HG03103 (cell line): ENCODE measurements at regions not wholly inside any gene's neighbourhood (a gene's known extent, or its start where the extent isn't known, plus 50 kb on each side); places are given as distances from the start of the nearest gene placed in this dataset.
"Not testable (repeated sequence)": the region's sequence is repeated elsewhere in the genome, so short reads cannot be mapped to it uniquely, and the experiment has no call there.

ENCODE experiments used
- ATAC-seq: cut with Tn5 transposase; IDR thresholded peaks from one replicate; pipeline ENCODE4 v1.9.1; 2021; ENCODE audit warnings: low read depth; ENCODE audit not compliant: unreplicated experiment

DNA sequence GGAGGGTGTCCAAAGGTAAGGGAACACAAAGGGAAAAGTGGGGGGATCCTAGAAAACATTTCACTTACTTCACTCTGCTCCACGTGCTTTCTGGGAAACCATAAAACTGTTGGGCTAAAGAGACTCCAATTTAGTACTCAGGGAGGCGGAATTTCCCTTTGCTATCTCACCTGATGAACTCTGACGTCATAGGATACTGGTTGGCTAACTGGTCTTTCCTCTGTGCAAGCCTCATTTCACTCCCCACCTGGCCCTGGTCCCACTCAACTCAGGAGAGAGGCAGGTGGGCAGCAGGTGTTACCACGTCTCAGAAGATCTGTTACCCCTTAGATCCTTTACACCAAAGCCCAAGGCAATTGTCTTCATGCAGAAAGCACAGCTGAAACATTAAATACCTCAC lies 51.8 kb upstream of the PMAIP1 start:
- ATAC-seq: no peak

DNA sequence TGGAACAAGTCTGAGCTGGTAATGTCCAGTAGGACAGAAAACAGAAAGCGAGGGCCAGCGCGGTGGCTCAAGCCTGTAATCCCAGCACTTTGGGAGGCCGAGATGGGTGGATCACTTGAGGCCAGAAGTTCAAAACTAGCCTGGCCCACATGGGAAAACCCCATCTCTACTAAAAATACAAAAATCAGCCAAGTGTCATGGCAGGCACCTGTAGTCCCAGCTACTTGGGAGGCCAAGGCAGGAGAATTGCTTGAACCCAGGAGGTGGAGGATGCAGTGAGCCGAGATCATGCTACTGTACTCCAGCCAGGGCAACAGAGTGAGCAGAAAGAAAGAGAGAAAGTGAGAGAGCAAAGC lies 52.3 kb upstream of the PMAIP1 start:
- not testable (repeated sequence) for ATAC-seq

DNA sequence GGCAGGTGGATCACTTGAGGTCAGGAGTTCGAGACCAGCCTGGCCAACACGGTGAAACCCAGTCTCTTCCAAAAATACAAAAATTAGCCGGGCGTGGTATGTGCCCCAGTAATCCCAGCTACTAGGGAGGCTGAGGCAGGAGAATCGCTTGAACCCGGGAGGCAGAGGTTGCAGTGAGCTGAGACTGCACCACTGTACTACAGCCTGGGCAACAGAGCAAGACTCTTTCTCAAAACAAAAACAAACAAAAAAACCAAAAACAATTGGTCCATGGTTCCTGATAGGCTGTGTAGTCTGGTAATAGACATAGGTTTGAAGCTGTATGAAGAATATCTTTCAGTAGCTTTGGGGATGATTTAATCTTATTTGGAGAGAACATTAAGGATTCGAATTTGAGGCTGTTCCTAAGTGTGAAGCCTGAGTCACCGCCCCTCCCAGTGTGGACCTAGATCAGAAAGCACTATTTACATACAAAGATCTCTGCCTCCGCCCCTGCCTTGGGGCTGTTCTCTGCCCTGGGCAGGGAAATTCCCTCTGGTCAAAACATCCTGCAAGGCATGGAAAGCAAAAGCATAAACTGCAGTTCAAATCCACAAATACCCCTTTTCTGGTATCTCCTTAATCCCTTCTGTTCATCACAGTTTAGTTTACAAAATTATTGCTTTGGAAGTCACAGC lies 52.8 kb upstream of the PMAIP1 start:
- ATAC-seq: peak; percentile 94

DNA sequence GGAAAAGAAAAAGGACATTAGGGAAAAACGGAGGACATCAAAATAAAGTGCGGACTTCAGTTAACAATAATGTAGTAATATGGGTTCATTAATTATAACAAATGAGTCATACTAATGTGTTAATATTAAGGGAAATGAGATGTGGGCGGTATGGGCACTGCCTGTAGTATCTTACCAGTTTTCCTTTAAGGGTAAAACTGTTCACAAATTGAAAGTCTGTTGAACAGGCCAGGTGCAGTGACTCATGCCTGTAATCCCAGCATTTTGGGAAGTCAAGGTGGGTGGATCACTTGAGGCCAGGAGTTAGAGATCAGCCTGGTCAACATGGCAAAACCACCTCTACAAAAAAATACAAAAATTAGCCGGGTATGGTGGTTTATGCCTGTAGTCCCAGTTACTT lies 56.8 kb upstream of the PMAIP1 start:
- no peak for ATAC-seq

DNA sequence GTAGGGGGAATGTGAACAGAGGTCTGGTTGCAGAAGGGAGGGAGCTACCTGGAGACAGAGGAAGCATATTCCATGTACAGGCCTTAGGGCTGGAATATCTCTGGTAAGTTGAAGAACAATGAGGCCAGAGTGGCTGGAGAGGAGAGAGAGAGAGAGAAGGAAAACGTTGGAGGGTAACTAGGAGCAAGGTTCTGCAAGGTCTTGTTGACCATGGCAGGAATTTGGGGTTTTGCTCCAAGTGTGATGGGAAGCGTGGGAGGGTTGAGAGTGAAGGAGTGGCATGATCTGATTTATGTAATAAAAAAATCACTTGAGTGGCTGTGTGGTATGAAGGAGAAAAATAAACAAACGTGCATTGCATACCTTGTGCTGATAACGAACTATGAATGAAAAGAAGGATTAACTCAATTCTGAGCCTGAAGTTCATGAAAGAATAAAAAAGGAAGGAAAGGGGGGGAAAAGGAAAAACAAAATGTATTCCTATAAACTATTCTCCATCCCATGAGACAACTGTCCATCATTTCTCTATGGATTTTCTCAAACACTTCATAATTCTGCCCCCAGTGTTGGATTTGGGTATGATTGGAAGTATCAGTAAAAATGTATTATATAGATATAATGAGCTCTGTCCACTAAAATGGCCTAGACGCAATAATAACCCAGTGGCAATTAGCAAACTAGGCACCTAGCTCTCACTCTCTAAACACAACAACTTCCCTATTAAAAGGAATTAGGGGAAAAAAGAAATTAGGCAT lies 59.7 kb upstream of the PMAIP1 start:
- ATAC-seq: no peak

DNA sequence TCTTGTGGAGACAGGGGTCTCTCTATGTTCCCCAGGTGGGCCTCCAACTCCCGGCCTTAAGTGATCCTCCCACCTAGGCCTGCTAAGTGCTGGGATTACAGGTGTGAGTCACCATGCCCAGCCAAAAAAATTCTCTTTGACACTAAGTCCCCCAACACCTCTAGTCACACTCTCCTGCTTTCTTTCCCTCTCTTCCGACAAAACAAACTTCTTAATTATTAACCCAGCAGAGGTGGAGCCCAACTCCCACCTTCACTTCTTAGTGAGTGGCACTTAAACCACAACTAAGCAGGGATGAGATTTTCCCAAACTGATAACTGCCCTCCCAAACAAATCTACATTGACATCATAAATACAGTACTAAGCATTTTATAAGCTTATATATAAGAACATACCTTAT lies 60.5 kb upstream of the PMAIP1 start:
- ATAC-seq: no peak

DNA sequence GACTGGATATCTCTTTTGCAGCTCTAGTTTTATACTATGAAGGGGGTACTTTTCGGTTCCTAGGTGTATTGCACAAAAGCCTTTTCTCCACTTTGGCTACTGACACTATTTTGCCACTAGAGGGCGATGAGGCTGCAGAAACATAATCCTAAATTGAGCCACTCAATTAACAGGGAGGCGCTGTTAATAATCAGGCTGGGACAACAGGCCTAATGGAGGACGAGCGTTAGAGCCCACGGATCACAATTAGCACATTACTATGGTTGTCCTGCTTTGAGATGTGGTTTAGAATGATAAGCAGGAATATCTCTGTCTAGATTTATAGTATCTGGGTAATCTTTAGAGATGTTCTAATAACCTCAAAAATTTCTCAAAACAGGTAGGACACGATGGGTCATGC lies 62.2 kb upstream of the PMAIP1 start:
- ATAC-seq: no peak

DNA sequence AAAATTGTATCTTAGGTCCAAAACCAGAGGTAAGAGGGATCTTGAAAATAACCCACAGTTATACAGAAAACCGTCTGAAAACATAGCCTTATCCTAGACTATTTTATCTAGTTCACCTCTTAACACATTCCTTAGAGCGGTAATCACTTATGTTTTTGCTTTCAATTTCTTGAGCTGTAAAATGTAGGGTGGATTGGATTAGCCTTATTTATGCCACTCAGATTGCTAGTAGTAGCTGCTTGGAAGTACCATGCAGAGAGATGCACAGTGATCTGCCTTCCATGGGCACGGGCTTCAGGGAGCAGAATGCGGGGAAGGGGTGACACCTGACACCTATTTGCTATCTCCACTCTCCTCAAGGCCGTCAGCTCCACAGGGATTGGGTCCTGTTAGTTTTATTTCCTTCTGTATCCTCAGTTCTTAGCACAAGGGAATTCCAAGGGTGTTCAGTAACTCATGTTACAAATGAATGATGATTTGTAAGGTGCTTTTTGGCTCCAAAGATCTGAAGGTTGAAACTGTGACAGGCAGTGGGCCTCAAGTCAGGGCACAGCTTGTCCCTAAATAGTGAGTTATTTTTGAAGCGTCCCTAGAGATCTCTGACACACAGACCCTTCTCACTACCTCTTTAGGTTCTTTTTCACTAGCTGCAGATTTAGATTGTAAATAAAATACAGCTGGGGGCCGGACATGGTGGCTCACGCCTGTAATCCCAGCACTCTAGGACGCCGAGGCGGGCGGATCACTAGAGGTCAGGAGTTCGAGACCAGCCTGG lies 64.0 kb upstream of the PMAIP1 start:
- peak; percentile 40 for ATAC-seq

DNA sequence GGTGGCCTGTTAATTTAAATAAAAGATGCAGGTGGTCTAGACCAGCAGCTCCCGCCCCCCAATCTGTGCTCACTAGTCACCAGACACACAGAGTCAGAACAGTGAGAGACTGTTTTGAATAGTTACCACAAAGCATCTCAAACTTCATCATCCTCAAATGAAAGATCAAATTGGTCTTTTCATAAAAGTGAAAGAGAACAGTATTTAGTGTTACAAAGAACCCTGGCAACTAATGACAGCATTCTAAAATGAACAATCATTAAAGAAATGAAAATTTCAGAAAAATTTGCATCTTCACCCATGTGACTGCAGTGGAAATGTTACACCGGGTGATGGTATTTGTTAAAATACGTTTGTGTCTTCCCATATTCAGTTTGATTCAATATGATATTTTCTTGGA lies 65.5 kb upstream of the PMAIP1 start:
- peak; percentile 30 for ATAC-seq

DNA sequence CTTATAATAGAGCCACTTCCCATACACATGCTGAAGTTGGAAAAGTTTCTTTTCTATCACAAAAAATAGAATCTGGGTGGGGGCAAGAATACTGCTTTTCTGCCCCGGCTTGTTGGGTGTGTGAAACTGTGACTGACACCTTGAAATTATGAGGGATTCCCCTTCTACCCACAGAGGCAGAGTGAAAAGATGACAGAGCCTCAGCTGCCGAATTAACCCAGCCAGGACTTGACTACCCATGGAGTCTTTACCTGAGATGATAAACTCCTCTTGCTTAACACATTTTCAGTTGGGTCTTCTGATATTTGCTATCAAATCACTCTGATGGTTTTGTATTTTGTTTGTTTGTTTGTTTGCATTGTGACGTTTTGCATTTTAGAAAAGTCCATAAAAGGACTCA lies 66.0 kb upstream of the PMAIP1 start:
- ATAC-seq: peak; percentile 65

DNA sequence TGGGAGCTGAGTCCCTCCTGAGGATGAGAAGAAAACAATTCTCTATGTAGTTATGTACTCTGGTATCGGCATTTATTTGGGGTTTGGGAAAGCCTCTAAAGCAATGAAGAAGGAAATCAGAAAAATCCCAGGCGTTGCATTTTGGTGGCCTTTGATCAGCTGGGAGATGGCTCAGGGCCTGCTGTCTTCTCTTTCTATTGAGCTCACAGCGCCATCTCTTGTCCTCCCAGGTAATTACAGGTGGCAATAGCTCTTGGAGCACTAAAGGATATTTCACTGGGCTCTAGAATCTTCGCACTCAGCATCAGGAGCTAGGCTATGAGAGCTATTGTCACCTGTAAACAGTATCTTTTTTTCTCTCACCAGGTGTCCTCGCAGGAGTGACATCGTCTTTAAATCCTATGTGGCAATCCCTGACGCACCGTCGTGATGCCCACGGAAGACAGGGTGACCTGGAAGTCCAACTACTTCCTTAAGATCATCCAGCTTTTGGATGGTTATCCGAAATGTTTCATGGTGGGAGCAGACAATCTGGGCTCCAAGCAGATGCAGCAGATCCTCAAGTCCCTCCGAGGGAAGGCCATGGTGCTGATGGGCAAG lies 76.1 kb upstream of the PMAIP1 start:
- peak; percentile 62 for ATAC-seq

DNA sequence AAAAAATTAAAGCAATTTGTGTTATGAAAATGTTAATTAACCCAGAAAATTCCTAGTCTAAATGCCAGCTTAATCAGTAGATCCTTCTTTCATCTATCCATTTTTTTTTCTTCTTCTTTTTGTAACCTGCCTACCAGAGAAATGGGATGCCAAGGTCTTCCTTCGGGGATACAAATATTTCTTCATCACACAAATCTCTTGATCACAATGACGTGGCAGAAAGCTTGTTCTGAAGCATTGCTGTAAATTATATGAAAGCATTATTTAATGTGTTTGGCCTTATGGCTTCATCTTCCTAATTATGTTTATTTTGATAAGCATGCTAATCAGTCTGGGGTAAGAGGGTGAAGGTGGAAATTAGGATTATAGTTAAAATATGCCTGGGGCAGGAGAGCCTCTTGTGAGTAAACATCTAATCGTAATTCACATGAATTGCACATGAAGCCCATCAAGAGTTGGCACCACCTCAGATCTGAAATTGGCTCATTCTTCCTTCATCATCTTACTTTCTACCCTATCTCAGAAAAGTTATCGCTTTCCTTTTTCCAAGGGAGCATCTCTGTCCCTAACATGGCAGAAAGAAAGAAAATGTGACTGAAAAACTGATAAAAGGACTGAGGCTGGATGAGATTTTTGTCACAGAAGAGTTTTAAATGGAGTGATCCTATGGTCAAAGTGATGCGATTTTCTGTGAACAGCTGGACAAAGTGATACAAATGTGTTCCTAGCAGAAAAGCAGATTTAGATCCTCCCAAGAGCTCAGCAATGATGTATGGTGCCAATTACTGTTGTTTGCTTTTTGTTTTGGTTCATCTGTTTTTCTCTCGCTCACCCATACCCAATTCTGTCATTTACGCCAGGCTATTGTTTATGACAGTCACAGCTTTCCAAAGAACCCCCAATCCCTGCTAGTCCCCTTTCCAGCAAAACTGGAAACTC lies 76.9 kb upstream of the PMAIP1 start:
- no peak for ATAC-seq

DNA sequence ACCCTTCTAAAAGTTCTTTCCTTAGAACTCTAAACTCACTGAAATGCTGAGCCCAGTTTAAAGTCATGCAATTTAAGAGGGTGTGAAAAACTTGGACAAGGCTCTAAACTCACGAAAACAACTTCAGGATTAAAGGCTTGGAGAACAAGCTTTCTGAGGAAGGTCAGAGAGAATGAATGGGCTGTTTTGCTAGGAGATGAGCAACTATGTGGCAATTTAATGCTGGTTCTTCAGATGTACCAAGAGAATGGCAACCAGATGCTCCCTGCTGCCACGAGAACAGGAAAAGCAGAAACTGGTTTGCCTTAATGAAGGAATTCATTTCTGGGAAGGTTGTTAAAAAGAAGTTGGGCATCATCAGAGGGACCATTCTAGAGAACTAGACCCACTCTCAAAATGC lies 77.8 kb upstream of the PMAIP1 start:
- no peak for ATAC-seq

DNA sequence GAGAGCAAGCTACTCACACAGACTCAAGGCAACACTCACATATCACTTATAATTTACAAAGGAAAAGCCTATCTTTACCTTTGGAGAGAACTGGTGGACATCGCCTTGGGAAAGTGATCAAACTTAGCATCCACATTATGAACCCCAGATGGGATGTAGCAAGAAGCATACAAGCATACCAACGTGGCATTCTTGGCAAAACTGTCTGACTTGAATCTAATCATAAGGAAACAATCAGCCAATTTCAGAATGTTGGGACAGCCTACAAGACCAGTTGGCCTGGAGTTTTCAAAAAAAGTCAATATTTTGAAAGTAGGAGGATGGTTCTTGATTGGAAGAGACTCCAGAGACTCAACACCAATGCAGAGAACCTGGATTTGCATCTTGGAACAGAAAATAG lies 79.1 kb upstream of the PMAIP1 start:
- no peak for ATAC-seq

DNA sequence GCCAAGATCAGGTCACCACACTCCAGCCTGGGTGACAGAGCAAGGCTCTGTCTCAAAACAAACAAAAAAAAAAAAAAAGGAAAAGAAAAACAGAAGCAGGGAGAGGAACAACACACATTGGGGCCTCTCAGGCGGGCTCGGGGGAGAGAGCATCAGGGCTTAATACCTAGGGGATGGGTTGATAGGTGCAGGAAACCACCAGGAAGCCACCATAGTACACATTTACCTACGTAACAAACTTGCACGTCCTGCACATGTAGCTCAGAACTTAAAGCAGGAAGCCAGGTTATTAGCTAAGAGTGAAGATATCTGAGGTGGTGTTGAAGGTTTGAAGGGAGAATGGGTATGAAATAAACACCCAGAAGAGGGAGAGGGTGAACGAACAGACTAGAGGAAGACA lies 81.0 kb upstream of the PMAIP1 start:
- no peak for ATAC-seq

DNA sequence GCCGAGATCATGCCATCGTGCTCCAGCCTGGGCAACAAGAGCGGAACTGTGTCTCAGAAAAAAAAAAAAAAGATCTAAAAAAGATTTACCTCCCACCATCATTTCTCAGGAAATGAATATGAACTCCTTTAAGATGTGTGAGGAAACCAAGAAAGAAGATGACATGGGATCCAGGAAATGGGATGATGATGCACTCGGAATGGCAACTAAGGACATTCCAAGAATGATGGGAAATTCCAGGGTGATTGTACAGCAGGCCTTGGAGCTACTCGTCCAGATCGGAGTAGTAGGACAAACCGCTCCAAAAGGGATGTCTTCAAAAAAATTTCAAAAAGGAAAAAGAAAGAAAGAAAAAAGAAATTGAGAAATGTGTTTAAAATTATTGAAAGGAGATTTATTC lies 84.9 kb upstream of the PMAIP1 start:
- no peak for ATAC-seq

DNA sequence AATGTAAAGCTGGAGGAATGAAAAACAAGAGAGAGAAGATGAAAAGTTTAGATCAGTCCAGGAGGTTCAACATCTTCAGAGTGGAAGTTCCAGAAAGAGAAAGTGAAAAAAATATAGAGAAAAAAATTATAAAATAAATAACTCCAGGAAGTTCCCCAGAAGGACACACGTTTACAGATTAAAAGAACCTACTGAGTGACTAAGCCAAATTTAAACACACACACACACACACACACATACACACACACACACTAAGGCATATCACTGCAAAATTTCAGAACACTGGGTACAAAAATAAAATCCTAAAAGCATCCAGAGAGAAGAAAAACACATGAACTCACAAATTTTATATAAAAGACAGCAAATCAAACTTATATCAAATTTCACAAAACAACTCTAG lies 85.9 kb upstream of the PMAIP1 start:
- no peak for ATAC-seq

DNA sequence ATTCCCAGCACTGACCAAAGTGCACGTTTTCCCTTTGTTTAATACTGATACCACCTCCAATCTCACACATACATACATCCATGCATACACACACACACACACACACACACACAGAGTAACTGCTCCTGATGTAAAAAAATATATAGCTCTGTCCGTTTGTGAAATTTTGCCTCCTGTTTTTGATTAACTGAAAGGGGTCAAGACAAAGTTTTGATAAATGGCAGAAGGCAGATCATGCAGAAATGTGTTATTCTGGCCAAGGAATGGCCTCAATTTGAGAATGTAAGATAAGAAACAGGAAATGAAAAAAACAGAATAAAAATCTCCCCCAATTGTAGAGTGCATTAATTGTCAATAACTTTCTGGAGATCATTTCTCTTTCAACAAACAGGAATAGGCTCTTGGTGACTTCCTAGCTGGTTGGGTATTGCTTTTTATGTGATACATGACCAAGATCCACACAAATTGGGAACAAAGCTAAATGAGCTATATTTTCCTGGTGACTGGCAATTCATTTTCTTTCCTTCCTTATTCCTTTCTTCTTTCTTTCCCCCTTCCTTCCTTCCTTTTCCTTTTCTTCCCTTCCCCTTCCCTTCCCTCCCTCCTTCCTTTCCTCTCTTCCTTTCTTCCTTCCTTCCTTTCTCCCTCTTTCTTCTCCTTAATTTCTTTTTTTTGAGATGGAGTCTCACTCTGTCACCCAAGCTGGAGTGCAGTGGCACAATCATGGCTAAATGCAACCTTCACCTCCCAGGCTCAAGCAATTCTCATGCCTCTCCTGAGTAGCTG lies 88.9 kb upstream of the PMAIP1 start:
- ATAC-seq: no peak

DNA sequence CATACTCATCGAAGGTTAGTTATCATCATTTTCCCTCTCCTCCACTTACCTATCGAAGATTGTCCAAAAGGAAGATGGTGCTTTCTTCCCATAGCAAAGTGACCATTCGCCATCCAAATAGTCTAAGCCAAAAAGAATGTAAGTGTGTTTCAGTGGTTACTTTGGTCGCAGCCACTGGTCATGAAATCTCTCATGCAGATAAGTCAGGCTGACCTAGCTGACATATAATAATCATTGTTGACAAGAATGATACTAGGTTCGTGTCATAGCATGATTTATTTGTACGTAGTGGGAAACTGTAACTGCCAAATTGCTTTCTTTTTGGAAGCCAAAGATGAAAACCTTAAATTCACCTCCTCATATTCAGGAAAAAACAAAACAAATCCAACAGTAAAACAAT lies 89.6 kb upstream of the PMAIP1 start:
- ATAC-seq: no peak

DNA sequence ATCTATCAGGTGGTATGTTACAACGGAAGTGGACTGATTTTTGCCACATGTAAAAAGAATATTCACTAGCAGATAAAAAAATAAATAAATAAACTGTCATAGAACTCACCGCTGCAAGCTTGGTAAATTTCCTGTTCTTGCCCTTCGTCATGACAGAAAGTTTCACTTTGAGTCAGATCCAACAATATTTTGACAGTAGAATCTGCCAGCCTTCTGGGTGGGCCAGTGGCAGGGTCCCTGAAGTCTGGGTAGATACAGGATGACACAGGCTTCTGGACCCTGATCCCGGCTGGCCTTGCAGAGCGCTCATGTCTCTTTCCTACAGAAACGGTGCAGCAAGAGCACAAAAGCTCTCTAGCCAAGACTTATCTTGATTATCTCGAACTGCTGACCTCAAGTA lies 97.8 kb upstream of the PMAIP1 start:
- ATAC-seq: no peak
